Epithelial cell of proximal tubule (primary cell): ENCODE measurements at regions not wholly inside any gene's neighbourhood (a gene's known extent, or its start where the extent isn't known, plus 50 kb on each side); places are given as distances from the start of the nearest gene placed in this dataset.

ENCODE experiments used
- DNase-seq: peaks from one replicate; pipeline ENCODE4 v3.0.0-alpha.2; 2011; ENCODE audit warnings: low read depth
- H3K4me3 ChIP-seq: 2 replicates; pipeline ENCODE4 v1.5.1; 2011; ENCODE audit warnings: low read depth, mild to moderate bottlenecking, low read length
- CTCF ChIP-seq: conservative IDR thresholded peaks from 2 replicates; pipeline ENCODE4 v1.5.1; 2012; ENCODE audit warnings: low read depth, mild to moderate bottlenecking, low read length

- no peak overlapping the region for H3K4me3 ChIP-seq
- DNase-seq = no peak
- no peak for TF ChIP-seq CTCF
Observed at GRCh38 chr10:3711918-3712317, 73.1 kb downstream of the KLF6 start.

GRCh38 chr10:3710764-3711163 is 74.2 kb downstream of the KLF6 start:
- H3K4me3 ChIP-seq = no peak overlapping the region
- TF ChIP-seq CTCF = no peak
- DNase-seq = no peak

GRCh38 chr10:3709456-3710060 is 75.5 kb downstream of the KLF6 start:
- DNase-seq = no peak
- TF ChIP-seq CTCF = no peak
- H3K4me3 ChIP-seq = no peak overlapping the region

GRCh38 chr10:3708852-3709251 is 76.2 kb downstream of the KLF6 start:
- no peak for TF ChIP-seq CTCF
- no peak for DNase-seq
- H3K4me3 ChIP-seq = no peak overlapping the region

- DNase-seq = no peak
- no peak for TF ChIP-seq CTCF
Observed at GRCh38 chr10:3704565-3705325, 80.3 kb downstream of the KLF6 start.

GRCh38 chr10:3702569-3702968 is 82.4 kb downstream of the KLF6 start:
- no peak for DNase-seq
- TF ChIP-seq CTCF = no peak
- H3K4me3 ChIP-seq = no peak overlapping the region

More at GRCh38 chr10:3704565-3705325, 80.3 kb downstream of the KLF6 start:
- H3K4me3 ChIP-seq = no peak overlapping the region
